ENCODE measurements at regions not wholly inside any gene's neighbourhood (a gene's known extent, or its start where the extent isn't known, plus 50 kb on each side); places are given as distances from the start of the nearest gene placed in this dataset.
A peak's percentile ranks its signal among the peaks of the same experiment; 100 is the strongest.

DNA sequence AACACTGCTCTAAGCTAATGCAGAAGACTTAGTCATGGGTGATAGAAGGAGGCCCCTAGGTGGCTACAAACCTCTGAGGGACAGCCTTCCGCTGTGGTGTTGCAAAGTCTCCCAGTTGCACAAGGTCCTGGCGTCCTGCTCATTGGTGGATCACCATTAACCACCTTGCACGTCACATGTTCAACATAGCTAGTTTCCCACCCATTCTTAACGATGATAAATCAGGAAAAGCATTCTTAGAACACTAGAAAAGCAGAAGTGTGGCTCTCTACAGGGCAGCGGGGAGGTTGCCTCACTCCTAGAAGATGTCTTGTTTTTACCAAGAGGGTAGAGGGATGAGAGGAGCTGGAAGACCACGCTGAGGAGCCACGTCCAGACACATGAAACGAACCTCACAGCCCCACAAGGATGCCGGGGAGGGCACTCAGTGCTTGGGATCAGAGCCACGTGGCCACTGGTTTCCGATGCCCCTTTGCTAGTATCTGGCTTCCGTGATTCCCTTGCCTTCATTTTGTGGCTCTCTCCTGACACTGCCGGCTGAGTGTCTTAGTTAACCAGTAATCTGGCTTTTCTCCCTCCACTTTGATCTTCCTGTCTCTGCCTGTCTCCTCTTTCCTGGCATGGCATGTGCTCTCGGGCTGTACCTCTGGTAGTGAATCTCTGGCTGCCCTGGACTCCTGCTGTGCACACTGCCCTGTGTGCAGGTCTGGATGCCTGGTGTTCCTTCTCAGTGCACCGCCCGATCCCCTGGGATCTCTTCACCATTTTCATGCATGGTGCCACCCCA is 91.4 kb upstream of the NEDD9 start (continued):
- TF ChIP-seq ZNF180 (CRISPR knock-in tag; IDR thresholded peaks at IDR 0.05; ENCODE audit: borderline replicate concordance, low read depth) (no peak), ZNF792 (CRISPR knock-in tag; IDR thresholded peaks at IDR 0.05) (peak; percentile 90; the same call in 1 of the 2 replicates)
- TF ChIP-seq, protein P1, sequence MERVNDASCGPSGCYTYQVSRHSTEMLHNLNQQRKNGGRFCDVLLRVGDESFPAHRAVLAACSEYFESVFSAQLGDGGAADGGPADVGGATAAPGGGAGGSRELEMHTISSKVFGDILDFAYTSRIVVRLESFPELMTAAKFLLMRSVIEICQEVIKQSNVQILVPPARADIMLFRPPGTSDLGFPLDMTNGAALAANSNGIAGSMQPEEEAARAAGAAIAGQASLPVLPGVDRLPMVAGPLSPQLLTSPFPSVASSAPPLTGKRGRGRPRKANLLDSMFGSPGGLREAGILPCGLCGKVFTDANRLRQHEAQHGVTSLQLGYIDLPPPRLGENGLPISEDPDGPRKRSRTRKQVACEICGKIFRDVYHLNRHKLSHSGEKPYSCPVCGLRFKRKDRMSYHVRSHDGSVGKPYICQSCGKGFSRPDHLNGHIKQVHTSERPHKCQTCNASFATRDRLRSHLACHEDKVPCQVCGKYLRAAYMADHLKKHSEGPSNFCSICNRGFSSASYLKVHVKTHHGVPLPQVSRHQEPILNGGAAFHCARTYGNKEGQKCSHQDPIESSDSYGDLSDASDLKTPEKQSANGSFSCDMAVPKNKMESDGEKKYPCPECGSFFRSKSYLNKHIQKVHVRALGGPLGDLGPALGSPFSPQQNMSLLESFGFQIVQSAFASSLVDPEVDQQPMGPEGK (CRISPR knock-in tag; IDR thresholded peaks at IDR 0.05): peak; percentile 10; the same call in 1 of the 2 replicates

DNA sequence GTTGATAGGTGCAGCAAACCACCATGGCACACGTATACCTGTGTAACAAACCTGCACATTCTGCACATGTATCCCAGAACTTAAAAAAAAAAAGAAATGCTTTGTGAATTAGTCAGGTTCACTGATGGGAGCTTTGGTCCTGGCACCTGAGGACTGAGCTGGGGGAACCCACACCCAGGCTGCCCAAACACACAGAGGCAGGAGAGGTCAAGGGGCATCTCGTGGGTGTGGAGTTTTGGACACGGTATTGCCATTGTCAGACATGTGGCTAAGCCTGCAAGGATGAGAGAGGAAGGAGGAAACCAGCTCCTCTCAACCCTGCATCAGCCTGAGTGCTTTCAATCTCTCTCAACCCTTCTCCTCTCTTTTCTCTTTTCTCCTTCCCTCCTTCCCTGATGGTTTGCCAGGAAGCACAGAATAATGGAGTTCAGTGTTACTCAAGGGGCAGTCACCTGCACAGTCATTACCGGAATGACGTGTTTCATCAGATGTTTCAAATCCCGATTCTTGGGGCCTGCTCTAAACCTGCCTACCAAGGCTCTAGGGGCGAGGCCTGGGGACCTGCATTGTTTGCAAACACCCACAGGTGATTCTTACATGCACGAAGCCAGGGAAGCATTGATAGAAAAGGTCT is 89.9 kb upstream of the NEDD9 start:
- no peaks in the 10 kb centered on the region for H3K79me2 ChIP-seq (ENCODE audit: insufficient read depth, low read length)
- ChIA-PET CTCF (ENCODE audit: low intra/inter-chr PET ratio, low total read pairs) (no interaction called here), POLR2A (interaction anchor here (1.3 to 2.0 kb wide), 2 partner anchors 23 to 45 kb away, joined by 3 to 5 read pairs; no protein-coding TSS in a partner anchor)
- no TSS peak for BruUV-seq (replicated peaks)
- no peaks in the 10 kb centered on the region for H3K9me3 ChIP-seq (ENCODE audit: low read length)
- no peak overlapping the region for H3K9ac ChIP-seq (ENCODE audit: insufficient read depth, low read depth, low read length)
- H2AFZ ChIP-seq (ENCODE audit: low read length): no peak overlapping the region
- no peak overlapping the region for H3K4me2 ChIP-seq (ENCODE audit: low read depth, low read length)
- H3K4me1 ChIP-seq (ENCODE audit: insufficient read depth, low read length): peaks cover 73% of the 10 kb centered on the region
- H3K27ac ChIP-seq (ENCODE audit: extremely low read length, insufficient read depth, low read length): peak overlapping the region; percentile 3
- intact Hi-C loops (cut with micrococcal nuclease; ENCODE audit: unreplicated experiment) (no loop called here), in situ Hi-C loops (cut with HindIII; ENCODE audit: extremely low pct_ligation_motif_present, low pct_unique_long_range_greater_than_20kb) (no loop called here)
- ATAC-seq (no peak), FAIRE-seq (no peak), DNase-seq (ENCODE audit: low spot score) (no peak)
- WGBS (ENCODE audit: low lambda C conversion rate): 94% methylated on average over 8 of the region's 8 CpGs
- no peaks in the 10 kb centered on the region for H4K20me1 ChIP-seq (ENCODE audit: insufficient read depth, low read length)
- no peak overlapping the region for H3K4me3 ChIP-seq (replicated peaks in 1 of 3; ENCODE audit: insufficient read depth in 1 of 3, low read depth in 2 of 3, low read length in 3 of 3)
- no peaks in the 10 kb centered on the region for H3K36me3 ChIP-seq (replicated peaks in 1 of 2; ENCODE audit: control insufficient read depth in 1 of 2, insufficient read depth in 2 of 2, low read length in 2 of 2)
- peak; percentile 43; the same call in 1 of the 2 replicates for TF ChIP-seq SP4 (CRISPR knock-in tag; IDR thresholded peaks at IDR 0.05)
- TF ChIP-seq ZNF431 (CRISPR knock-in tag; IDR thresholded peaks at IDR 0.05; ENCODE audit: borderline replicate concordance, low read depth): 0 out of 2 replicates have a peak, but pooled peaks have one; percentile 36
- TF ChIP-seq ZNF589 (CRISPR knock-in tag; conservative IDR thresholded peaks at IDR 0.05): no peak
- H3K27me3 ChIP-seq (ENCODE audit: control insufficient read depth in 1 of 2, insufficient read depth in 2 of 2, low read length in 2 of 2): no peaks in the 10 kb centered on the region

All from HepG2 (cell line).